Karpas-422 (cell line): ENCODE measurements at regions not wholly inside any gene's neighbourhood (a gene's known extent, or its start where the extent isn't known, plus 50 kb on each side); places are given as distances from the start of the nearest gene placed in this dataset.
"Not testable (repeated sequence)": the region's sequence is repeated elsewhere in the genome, so short reads cannot be mapped to it uniquely, and the experiment has no call there.

ENCODE experiments used
- DNase-seq: peaks from one replicate; pipeline ENCODE4 v3.0.0-alpha.2; 2015
- H2AFZ ChIP-seq: fragments of 200-600 bp; sonication (generic); 2 replicates; pipeline ENCODE4 v1.6.1; 2014; ENCODE audit warnings: antibody characterized with exemption, low read length, mixed read lengths
- H3K27ac ChIP-seq: fragments of 200-600 bp; sonication (generic); 2 replicates; pipeline ENCODE4 v1.5.1; 2014; ENCODE audit warnings: mild to moderate bottlenecking, low read length, moderate library complexity
- H3K27me3 ChIP-seq: fragments of 200-600 bp; sonication (generic); 2 replicates; pipeline ENCODE4 v1.6.1; 2014; ENCODE audit warnings: low read length, mixed read lengths
- H3K36me3 ChIP-seq: fragments of 200-600 bp; sonication (generic); 2 replicates; pipeline ENCODE4 v1.6.1; 2014; ENCODE audit warnings: low read length, mixed read lengths; ENCODE audit not compliant: insufficient read depth
- H3K4me1 ChIP-seq: fragments of 200-600 bp; sonication (generic); 2 replicates; pipeline ENCODE4 v1.6.1; 2014; ENCODE audit warnings: mild to moderate bottlenecking, low read length, mixed read lengths
- H3K4me2 ChIP-seq: fragments of 200-600 bp; sonication (generic); 2 replicates; pipeline ENCODE4 v1.6.1; 2014; ENCODE audit warnings: low read length, low read depth, mild to moderate bottlenecking; ENCODE audit not compliant: poor library complexity, severe bottlenecking
- H3K4me3 ChIP-seq: fragments of 200-600 bp; sonication (generic); 2 replicates; pipeline ENCODE4 v1.5.1; 2014; ENCODE audit warnings: mild to moderate bottlenecking, antibody characterized with exemption, low read length, mixed read lengths
- H3K79me2 ChIP-seq: fragments of 200-600 bp; sonication (generic); 2 replicates; pipeline ENCODE4 v1.6.1; 2014; ENCODE audit warnings: mild to moderate bottlenecking, low read length, mixed read lengths
- H3K9ac ChIP-seq: fragments of 200-600 bp; sonication (generic); 2 replicates; pipeline ENCODE4 v1.6.0; 2014; ENCODE audit warnings: low read length
- H3K9me2 ChIP-seq: fragments of 200-600 bp; sonication (generic), shearing (Covaris generic); replicated peaks from 2 replicates; pipeline ENCODE4 v1.6.0; 2014; ENCODE audit warnings: mild to moderate bottlenecking, low read length, moderate library complexity; ENCODE audit not compliant: insufficient read depth
- H3K9me3 ChIP-seq: fragments of 300-700, 200-600 bp; sonication (generic); 2 replicates; pipeline ENCODE4 v1.6.1; 2014; ENCODE audit warnings: low read length, mixed read lengths
- H4K20me1 ChIP-seq: fragments of 200-600 bp; sonication (generic); 2 replicates; pipeline ENCODE4 v1.6.1; 2014; ENCODE audit warnings: mild to moderate bottlenecking, antibody characterized with exemption, low read length, low read depth; ENCODE audit not compliant: insufficient read depth

GRCh38 chr1:229012823-229013222 lies 258.1 kb upstream of the RAB4A start:
- H3K4me3 ChIP-seq = no peak overlapping the region
- no peaks in the 10 kb centered on the region for H3K36me3 ChIP-seq
- no peak overlapping the region for H2AFZ ChIP-seq
- H3K9ac ChIP-seq = no peak overlapping the region
- no peak overlapping the region for H3K27ac ChIP-seq
- no peaks in the 10 kb centered on the region for H3K9me3 ChIP-seq
- no peak overlapping the region for H3K4me2 ChIP-seq
- DNase-seq = no peak
- H3K79me2 ChIP-seq = no peaks in the 10 kb centered on the region
- no peaks in the 10 kb centered on the region for H4K20me1 ChIP-seq
- no peaks in the 10 kb centered on the region for H3K9me2 ChIP-seq
- no peaks in the 10 kb centered on the region for H3K4me1 ChIP-seq
- no peaks in the 10 kb centered on the region for H3K27me3 ChIP-seq

DNA sequence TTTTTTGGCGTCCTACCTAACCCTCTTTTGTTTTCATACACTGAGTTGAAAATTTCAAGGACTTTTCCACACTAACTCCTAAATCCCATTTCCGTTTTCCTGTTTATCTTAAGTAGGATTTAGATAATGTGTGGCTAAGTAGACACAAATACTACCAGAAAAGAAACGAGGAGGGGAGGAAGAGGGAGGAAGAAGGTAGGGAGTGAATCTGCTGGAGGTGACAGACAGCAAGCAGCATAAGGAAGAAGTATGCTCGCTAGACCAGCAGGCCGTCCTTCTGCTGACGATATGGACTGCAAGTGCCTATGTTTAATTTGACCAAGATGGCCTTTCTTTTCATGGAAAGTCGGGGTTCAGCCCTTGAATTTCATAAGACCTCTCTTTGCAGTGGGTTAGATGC lies 256.9 kb upstream of the RAB4A start:
- H3K36me3 ChIP-seq = no peaks in the 10 kb centered on the region
- no peak overlapping the region for H3K4me2 ChIP-seq
- H3K4me1 ChIP-seq = no peaks in the 10 kb centered on the region
- no peak overlapping the region for H3K27ac ChIP-seq
- H3K4me3 ChIP-seq = no peak overlapping the region
- H3K9me2 ChIP-seq = no peaks in the 10 kb centered on the region
- H2AFZ ChIP-seq = no peak overlapping the region
- no peaks in the 10 kb centered on the region for H3K27me3 ChIP-seq
- DNase-seq = no peak
- H3K9me3 ChIP-seq = no peaks in the 10 kb centered on the region
- no peak overlapping the region for H3K9ac ChIP-seq
- no peaks in the 10 kb centered on the region for H3K79me2 ChIP-seq
- no peaks in the 10 kb centered on the region for H4K20me1 ChIP-seq

DNA sequence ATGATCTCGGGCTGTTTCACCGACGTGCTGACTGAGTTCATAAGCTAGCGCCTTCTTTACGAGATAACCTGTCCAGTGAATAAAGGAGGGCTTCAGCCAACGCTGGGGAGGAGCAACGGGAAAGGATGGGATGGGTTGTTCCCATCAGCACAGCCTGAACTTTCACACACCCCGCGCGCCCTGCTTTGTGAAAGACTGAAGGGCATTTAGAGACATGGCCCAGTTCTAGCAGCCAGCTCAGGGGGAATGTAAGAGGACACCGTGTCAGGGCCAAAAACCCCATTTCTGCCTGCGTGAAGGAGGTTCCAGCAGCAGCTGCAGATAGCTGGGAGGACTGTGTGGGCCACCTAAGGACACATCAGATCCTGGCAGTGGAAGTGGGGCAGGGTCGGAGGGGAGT lies 255.1 kb upstream of the RAB4A start:
- Histone ChIP-seq H3K4me3 (no peak overlapping the region), H2AFZ (no peak overlapping the region), H3K9ac (no peak overlapping the region), H3K4me1 (no peaks in the 10 kb centered on the region), H4K20me1 (no peaks in the 10 kb centered on the region), H3K9me2 (no peaks in the 10 kb centered on the region), H3K27me3 (no peaks in the 10 kb centered on the region), H3K36me3 (no peaks in the 10 kb centered on the region), H3K9me3 (no peaks in the 10 kb centered on the region), H3K79me2 (no peaks in the 10 kb centered on the region), H3K4me2 (no peak overlapping the region), H3K27ac (no peak overlapping the region)
- DNase-seq = no peak

GRCh38 chr1:229017091-229017490 lies 253.8 kb upstream of the RAB4A start:
- H3K4me2 ChIP-seq = no peak overlapping the region

GRCh38 chr1:229018674-229019295 lies 252.1 kb upstream of the RAB4A start:
- Histone ChIP-seq H3K36me3 (no peaks in the 10 kb centered on the region), H3K4me1 (no peaks in the 10 kb centered on the region), H3K4me3 (no peak overlapping the region), H3K9me3 (no peaks in the 10 kb centered on the region), H3K9ac (no peak overlapping the region), H3K9me2 (no peaks in the 10 kb centered on the region), H4K20me1 (no peaks in the 10 kb centered on the region), H3K27ac (no peak overlapping the region), H3K4me2 (no peak overlapping the region), H2AFZ (no peak overlapping the region), H3K79me2 (no peaks in the 10 kb centered on the region), H3K27me3 (no peaks in the 10 kb centered on the region)
- DNase-seq = no peak

More at GRCh38 chr1:229017091-229017490, 253.8 kb upstream of the RAB4A start:
- no peaks in the 10 kb centered on the region for H3K79me2 ChIP-seq
- H3K4me3 ChIP-seq = no peak overlapping the region
- DNase-seq = no peak
- H3K9me2 ChIP-seq = no peaks in the 10 kb centered on the region
- H3K9me3 ChIP-seq = no peaks in the 10 kb centered on the region
- no peaks in the 10 kb centered on the region for H3K27me3 ChIP-seq
- H4K20me1 ChIP-seq = no peaks in the 10 kb centered on the region
- no peak overlapping the region for H3K27ac ChIP-seq
- no peaks in the 10 kb centered on the region for H3K4me1 ChIP-seq
- H3K36me3 ChIP-seq = no peaks in the 10 kb centered on the region
- H2AFZ ChIP-seq = no peak overlapping the region
- H3K9ac ChIP-seq = no peak overlapping the region

GRCh38 chr1:229019663-229020271 lies 251.1 kb upstream of the RAB4A start:
- Histone ChIP-seq H3K4me1 (no peaks in the 10 kb centered on the region), H3K27me3 (no peaks in the 10 kb centered on the region), H3K9me2 (no peaks in the 10 kb centered on the region), H3K9ac (no peak overlapping the region), H4K20me1 (no peaks in the 10 kb centered on the region), H3K4me3 (no peak overlapping the region), H3K79me2 (no peaks in the 10 kb centered on the region), H3K36me3 (no peaks in the 10 kb centered on the region), H3K27ac (no peak overlapping the region), H2AFZ (no peak overlapping the region), H3K4me2 (no peak overlapping the region), H3K9me3 (no peaks in the 10 kb centered on the region)
- DNase-seq = no peak

DNA sequence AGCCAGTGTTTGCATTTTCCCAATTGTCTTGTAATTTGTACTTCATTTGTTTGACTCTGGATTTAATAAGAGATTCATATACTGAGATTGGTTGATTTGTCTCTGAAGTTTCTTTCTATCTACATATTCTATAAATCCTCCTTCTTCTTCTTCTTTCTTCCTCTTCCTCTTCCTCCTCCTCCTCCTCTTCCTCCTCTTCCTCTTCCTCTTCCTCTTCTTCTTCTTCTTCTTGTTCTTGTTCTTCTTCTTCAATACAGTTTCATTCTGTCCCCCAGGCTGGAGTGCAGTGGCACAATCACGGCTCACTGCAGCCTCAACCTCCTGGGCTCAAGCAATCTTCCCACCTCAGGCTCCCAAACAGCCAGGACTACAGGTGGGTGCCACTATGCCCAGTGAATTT lies 249.9 kb upstream of the RAB4A start:
- H3K9ac ChIP-seq, H3K36me3 ChIP-seq, H3K27me3 ChIP-seq: not testable (repeated sequence)

DNA sequence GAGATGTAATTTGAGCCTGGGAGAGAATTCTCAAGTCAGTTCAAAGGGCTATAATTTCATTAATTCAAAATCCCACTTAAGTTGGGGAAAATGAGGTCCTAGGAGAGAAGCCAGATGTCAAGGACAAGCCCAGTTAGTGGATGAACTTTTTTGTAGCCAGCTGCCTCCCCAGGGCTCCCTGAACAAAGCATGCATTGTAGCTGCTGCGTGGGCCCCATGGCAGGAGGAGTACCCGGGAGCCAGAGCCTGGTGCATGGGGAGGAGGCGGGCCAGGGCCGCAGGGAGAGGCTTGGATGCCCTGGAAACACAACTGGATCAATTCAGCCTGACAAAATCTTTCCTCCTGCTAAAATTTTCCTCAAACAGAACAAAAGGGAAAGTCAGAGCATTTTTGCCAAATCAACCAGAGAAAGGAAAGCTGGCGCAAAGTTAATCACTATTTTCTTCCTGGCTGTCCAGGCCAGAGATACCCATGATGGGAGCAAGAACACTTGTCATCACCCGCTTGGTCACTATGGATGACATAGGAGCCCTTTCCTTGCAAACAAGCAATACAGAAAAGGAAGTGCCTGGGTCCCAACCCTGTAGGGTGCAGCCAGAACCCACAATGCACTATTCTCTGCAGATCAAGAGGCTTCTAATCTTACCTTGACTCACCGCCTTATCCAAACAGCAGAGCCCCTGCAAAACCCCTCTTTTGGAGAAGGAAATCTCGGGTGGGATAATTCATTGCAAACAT lies 248.1 kb upstream of the RAB4A start:
- Histone ChIP-seq H3K36me3 (no peaks in the 10 kb centered on the region), H2AFZ (no peak overlapping the region), H3K79me2 (no peaks in the 10 kb centered on the region), H4K20me1 (no peaks in the 10 kb centered on the region), H3K9ac (no peak overlapping the region), H3K4me3 (no peak overlapping the region), H3K27ac (no peak overlapping the region), H3K9me2 (no peaks in the 10 kb centered on the region), H3K4me1 (no peaks in the 10 kb centered on the region), H3K27me3 (no peaks in the 10 kb centered on the region), H3K4me2 (no peak overlapping the region), H3K9me3 (no peaks in the 10 kb centered on the region)
- DNase-seq = no peak

More for the DNA sequence above, 249.9 kb upstream of the RAB4A start:
- DNase-seq, H3K27ac ChIP-seq, H3K4me1 ChIP-seq, H4K20me1 ChIP-seq, H3K9me2 ChIP-seq, H3K79me2 ChIP-seq, H3K4me3 ChIP-seq, H2AFZ ChIP-seq, H3K4me2 ChIP-seq, H3K9me3 ChIP-seq: not testable (repeated sequence)
